KOPT-K1 (cell line): ENCODE measurements at regions not wholly inside any gene's neighbourhood (a gene's known extent, or its start where the extent isn't known, plus 50 kb on each side); places are given as distances from the start of the nearest gene placed in this dataset.
"Not testable (repeated sequence)": the region's sequence is repeated elsewhere in the genome, so short reads cannot be mapped to it uniquely, and the experiment has no call there.

Source experiments
- H3K27ac ChIP-seq: fragments of 200-600 bp; sonication (generic); 2 replicates; pipeline ENCODE4 v1.5.1; 2016; ENCODE audit warnings: antibody characterized with exemption, mild to moderate bottlenecking, low read depth, low read length; ENCODE audit not compliant: poor library complexity, severe bottlenecking
- H3K36me3 ChIP-seq: fragments of 200-600 bp; sonication (generic); 2 replicates; pipeline ENCODE4 v1.5.1; 2017; ENCODE audit warnings: antibody characterized with exemption, mild to moderate bottlenecking, low read length, moderate library complexity; ENCODE audit not compliant: insufficient read depth
- H3K9me3 ChIP-seq: fragments of 200-600 bp; sonication (generic); 2 replicates; pipeline ENCODE4 v1.5.1; 2017; ENCODE audit warnings: antibody characterized with exemption, low read length, mild to moderate bottlenecking; ENCODE audit not compliant: insufficient read depth, poor library complexity, severe bottlenecking

DNA sequence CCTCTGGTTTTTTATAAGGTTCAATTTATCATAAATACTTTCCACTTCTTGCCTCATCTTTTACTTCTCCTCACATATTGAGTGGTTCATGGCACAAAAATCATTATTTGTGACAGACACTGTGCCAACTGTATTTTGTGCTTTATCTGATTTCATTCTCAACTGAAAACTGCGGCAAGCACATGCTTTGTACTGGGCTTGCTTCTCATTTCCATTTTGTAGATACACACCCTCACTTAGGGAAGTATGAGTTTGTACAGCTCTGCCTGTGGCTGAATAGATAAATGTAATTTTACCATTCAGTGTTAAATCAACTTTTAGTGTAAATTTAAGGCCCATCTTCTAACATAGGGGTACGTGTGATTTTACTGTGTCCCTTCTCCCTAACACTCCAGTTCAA is 83.6 kb downstream of the ANXA2R start:
- Histone ChIP-seq H3K9me3 (peaks cover 21% of the 10 kb centered on the region), H3K27ac (no peak overlapping the region), H3K36me3 (no peaks in the 10 kb centered on the region)

DNA sequence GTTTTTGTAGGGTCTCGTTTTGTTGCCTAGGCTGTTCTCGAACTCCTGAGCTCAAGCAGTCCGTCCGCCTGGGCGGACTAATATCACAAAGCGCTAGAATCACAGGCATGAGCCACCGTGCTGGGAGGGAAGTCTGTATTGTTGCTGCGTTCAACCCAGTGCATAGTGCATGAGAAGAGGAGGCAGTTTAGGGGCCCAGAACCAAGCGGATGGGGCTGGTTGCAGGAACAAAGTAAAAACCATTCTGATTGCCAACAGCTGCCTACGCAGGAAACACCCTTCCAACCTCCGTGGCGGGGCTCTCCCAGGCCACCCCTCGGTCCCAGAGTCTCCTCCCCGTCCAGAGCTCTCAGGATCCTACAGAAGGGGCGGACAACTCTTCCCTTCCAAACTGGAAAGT is 87.1 kb downstream of the ANXA2R start:
- H3K9me3 ChIP-seq: peaks cover 21% of the 10 kb centered on the region
- H3K27ac ChIP-seq: peak overlapping the region; percentile 95
- H3K36me3 ChIP-seq: no peaks in the 10 kb centered on the region

DNA sequence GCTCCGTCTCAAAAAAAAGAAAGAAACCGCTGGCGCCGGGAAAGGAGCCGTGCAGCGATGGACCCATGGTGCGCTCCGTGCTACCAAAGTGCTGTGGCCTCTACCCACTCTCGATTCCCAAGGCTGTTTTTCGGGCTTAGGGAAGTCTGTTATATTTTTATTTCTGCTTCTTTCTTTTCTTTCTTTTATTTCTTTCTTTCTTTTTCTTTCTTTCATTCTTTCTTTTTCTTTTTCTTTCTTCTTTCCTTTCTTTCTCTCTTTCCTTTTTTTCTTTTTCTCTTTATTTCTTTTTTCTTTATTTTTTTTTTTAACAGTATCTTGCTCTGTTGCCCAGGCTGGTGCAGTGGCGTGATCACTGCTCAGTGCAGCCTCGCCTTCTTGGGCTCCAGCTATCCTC is 87.5 kb downstream of the ANXA2R start:
- H3K36me3 ChIP-seq: no peaks in the 10 kb centered on the region
- peak overlapping the region; percentile 95 for H3K27ac ChIP-seq
- H3K9me3 ChIP-seq: peaks cover 21% of the 10 kb centered on the region

DNA sequence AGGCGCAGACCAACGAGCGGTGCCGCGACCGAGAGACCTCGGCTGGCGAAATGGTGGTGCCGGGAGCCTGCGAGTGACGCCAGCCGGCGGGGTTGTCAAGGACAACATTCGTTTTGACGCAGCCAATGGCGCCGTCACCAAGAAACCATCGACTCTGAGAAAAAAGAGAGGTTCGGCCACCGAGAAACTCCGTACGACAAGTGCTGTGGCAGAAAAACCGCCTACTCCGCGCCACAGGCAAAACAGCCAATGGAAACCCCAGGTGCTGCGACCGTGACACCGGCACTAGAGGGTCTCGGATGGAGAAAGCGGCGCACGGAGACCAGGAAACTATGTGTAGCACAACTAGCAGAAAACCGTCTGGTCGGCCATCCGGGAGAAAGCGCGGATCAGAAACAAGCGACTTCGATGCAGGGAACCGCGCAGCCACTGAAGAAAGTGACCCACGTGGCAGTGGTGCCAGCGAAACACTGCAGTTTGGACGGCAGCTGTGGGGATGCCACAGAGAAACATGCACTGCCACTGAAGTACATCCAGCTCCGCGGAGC is 88.8 kb downstream of the ANXA2R start:
- peak overlapping the region; percentile 95 for H3K27ac ChIP-seq
- H3K9me3 ChIP-seq: peaks cover 21% of the 10 kb centered on the region
- no peaks in the 10 kb centered on the region for H3K36me3 ChIP-seq

DNA sequence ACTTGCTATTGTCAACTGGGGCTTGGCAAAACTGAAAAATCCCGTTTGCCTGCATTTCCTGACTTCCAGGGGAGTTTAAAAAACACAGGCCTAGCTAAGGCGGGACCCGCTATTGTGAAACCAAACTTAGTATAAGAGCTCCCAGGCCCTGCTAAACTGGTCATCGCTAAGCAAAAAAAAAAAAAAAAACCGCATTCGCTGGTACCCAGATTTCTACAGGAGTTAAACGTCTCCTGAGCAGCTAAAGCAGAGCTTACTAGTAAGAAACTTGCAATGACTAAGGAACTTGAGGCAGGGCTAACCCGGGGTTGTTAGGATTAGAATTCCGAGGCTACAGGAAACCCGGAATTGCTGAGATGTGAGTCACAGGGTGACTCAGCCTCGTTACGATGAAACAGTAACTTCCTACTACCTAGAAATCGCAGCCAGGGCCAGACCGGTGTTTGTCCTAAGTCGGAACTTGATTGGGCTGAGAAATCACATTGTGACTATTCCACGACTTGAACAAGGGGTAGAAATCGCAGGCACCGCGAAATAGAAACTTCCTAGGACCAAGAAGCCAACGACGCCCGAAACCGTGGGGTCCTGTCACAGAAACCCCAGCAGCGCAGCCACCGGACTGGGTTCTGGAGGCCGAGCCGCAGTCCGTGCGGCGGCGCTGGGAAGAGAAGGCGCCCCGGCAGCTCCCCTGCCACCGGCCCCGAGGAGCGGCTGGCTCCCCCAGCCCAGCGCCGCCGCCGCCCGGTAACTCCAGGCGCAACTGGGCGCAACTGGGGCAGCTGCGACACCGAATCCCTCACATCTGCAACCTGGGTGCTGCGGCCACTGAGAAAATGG is 89.4 kb downstream of the ANXA2R start:
- Histone ChIP-seq H3K27ac (peak overlapping the region; percentile 95), H3K9me3 (peaks cover 21% of the 10 kb centered on the region), H3K36me3 (no peaks in the 10 kb centered on the region)

DNA sequence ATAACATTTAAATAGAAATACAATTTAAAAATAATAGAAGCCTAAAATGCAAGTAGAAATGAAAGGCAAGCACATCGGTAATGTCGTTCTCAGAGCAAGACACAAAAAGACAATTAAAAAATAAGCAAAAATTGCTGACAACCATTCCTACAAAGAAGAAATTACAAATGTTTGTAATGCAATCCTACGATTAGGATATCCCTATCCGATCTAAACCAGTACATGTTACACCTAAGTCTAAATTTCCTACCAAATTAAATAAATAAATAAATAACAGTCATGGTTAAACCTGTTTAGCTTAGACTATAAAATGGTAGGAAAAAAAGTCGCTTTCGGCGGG is 90.0 kb downstream of the ANXA2R start:
- Histone ChIP-seq H3K9me3 (peaks cover 21% of the 10 kb centered on the region), H3K36me3 (no peaks in the 10 kb centered on the region), H3K27ac (peak overlapping the region; percentile 95)

DNA sequence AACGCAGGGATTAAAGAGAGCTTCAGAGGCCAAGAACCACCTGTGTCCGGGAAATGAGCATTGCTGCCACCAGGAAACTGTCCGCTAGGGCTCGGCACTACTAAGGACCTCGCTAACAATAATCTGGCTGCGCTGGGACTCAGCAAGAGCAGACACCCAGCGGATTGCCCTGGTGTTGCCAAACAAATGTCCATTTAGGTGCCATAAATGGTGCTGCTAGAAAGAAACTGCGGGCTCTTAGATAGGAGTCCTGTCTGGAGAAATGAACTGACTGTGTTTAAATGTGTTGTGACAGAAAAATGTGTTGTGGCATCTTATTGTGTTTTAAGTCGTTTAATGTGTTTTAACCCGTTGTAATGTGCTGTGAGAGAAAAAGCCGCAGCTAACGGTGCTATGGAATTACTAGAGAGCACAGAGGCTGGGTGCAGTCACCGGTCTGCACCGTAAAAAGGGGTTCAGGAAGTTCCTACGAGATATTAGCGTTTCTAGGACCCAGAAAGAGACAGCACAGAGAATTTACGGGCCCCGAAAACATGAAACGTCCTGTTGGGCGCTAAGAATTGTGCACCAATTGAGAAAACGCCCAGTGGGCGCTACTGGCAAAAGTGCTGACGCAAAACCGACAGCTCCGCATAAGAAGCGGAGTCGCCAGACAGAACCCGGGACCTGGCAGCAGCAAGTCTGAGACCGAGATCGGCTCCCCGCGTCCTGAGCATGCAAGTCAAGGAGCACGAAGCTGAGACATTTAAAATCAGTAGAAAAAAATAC is 90.6 kb downstream of the ANXA2R start:
- Histone ChIP-seq H3K36me3 (no peaks in the 10 kb centered on the region), H3K27ac (peak overlapping the region; percentile 95), H3K9me3 (peaks cover 18% of the 10 kb centered on the region)

DNA sequence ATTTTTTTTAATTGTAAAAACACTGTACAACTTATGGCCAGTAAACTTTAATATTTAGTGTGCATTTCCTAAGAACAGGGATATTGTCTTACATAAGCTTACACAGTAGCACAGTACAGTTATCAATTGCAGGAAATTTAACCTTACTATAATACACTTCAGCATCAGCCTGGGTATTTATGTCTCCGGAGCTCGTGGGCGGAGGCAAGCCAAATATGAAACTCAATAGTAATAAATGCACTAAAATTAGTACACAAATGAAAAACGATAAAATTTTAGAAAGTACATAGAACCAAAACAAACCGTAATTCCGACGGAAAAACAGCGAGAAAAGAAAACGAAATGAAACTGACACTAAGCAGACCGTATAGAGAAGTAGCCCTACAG is 91.2 kb downstream of the ANXA2R start:
- Histone ChIP-seq H3K36me3 (no peaks in the 10 kb centered on the region), H3K9me3 (peaks cover 12% of the 10 kb centered on the region), H3K27ac (peak overlapping the region; percentile 95)

DNA sequence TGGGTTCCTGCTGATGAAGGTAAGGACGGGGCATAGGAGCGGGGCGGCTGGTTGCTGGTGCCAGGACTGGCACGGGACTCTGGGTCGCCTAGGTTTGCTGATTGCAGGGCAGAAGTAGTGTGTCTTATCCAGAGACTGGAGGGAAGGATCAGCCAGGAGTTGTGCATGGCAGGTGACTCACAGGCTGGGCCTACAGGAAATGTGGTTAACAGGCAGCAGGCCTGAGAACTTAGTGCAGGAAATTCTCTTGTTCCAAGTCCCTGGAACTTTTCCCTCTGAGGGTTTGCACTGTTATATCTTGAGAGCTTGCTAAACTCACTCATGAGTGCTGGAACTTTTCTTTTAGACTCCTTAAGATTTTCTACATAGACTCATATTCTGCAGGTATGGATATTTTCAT is 95.1 kb downstream of the ANXA2R start:
- Histone ChIP-seq H3K27ac (no peak overlapping the region), H3K9me3 (no peaks in the 10 kb centered on the region), H3K36me3 (no peaks in the 10 kb centered on the region)

DNA sequence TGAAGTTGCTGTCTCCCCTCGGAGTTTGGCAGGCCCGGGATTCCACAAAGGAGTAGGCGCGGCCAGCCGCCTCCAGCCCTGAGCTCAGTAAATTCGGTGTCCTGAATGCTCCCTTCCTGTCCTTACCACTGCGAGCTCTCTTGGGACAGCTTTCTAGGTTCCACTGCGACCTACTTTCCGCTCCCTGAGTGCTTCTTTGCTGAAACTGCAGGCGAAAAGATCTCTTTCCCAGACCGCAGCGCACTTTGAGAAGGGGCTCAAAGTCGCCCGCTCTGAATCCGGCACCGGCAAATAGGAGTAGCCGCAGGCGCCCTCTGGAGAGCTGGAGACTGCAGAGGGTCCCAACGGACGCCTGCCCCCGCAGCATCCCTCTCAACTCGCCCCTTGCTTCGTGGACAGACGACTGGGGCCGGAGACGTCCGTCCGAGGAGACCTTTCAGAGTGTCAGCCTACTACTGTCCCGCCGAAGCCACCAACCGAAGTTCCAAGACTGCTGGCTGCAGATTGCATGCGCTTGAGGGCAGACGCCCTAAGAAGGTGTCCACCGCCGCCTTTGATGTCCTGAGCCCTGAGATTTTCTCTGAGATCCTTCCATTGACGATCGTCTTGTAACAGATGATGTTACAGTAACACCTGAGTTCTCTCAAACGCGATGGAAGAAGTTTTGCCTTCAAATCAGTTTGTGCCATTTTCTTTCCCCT is 96.0 kb downstream of the ANXA2R start:
- no peaks in the 10 kb centered on the region for H3K9me3 ChIP-seq
- no peaks in the 10 kb centered on the region for H3K36me3 ChIP-seq
- H3K27ac ChIP-seq: no peak overlapping the region

DNA sequence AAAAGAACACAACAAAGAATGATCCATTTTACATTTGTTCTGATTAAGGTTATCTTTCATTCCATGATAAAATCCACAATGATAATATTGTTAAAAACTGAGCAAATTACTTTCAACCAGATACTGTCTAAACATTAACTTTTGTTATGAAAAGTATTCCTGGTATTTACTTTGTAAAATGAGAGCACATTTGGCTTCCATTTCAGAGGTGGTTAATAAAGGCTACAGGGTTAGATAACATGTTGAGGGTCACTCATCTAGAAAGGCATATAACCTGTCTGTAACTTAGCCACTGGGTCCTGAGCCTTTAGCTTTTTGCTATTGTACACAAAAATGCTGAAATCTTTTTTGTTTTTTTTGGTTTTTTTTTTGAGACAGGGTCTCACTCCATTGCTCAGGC is 99.3 kb downstream of the ANXA2R start:
- H3K36me3 ChIP-seq: no peaks in the 10 kb centered on the region
- no peaks in the 10 kb centered on the region for H3K9me3 ChIP-seq
- H3K27ac ChIP-seq: no peak overlapping the region

DNA sequence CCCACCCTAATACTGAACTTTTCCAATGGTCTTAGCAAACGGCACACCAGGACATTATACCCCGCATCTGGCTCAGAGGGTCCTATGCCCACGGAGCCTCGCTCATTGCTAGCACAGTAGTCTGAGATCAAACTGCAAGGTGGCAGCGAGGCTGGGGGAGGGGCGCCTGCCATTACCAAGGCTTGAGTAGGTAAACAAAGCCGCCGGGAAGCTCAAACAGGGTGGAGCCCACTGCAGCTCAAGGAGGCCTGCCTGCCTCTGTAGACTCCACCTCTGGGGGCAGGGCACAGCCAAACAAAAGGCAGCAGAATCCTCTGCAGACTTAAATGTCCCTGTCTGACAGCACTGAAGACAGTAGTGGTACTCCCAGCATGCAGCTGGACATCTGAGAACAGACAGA is 108.1 kb downstream of the ANXA2R start:
- H3K36me3 ChIP-seq, H3K27ac ChIP-seq: not testable (repeated sequence)

DNA sequence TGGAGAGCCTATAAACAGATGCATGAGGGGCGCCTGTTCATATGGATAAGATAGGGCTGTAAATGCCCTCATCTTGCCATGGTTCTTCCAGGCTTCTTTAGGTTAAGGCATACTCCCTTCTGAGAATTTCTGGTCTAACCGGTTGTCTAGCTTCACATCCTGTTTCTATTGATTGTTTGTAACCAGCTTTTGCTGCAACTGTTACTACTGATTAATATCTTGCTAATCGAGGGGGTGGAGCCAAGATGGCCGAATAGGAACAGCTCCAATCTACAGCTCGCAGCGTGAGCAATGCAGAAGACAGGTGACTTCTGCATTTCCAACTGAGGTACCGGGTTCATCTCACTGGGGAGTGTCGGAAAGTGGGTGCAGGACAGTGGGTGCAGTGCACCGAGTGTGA is 108.7 kb downstream of the ANXA2R start:
- H3K36me3 ChIP-seq, H3K27ac ChIP-seq: not testable (repeated sequence)
- peaks cover 29% of the 10 kb centered on the region for H3K9me3 ChIP-seq

More for the DNA sequence above, 108.1 kb downstream of the ANXA2R start:
- peaks cover 29% of the 10 kb centered on the region for H3K9me3 ChIP-seq

DNA sequence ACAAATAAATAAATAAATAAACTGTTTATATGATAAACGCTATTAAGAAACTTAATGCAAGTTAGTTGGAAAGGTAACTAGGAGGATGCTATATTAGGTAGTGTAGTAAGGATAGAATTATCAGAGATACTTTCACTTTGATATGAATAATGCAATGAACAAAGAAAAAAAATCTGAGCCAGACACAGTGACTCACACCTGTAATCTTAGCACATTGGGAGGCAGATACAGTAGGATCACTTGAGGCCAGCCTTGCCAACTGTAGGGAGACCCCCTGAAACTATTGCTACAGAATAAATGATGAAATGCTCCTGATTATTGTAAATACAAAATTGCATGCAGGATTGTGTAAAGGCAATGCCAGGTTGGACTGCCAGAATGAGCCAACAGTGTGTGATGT is 109.2 kb downstream of the ANXA2R start:
- Histone ChIP-seq H3K9me3 (peaks cover 29% of the 10 kb centered on the region), H3K27ac (no peak overlapping the region), H3K36me3 (no peaks in the 10 kb centered on the region)

DNA sequence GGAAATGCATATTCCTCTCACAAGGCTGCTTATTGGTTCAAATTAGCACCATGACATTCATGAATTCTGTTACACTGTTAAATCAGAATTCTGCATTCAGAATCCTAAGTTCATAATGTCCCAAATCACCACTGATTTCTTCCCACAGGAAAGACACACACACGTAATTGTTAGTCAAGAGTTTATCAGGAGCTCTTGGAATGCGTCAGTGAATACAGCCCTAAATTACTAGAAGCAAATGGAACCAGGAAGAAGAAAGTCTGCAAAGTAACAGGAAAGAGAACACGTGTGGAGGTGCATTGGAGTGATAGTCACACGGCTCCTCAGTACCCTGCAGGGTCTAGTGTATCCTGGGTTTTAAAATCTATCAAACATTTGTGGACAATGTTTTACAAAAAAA is 110.2 kb downstream of the ANXA2R start:
- peaks cover 29% of the 10 kb centered on the region for H3K9me3 ChIP-seq
- no peaks in the 10 kb centered on the region for H3K36me3 ChIP-seq
- no peak overlapping the region for H3K27ac ChIP-seq
